Neural progenitor cell (in vitro differentiated cells): ENCODE measurements at regions not wholly inside any gene's neighbourhood (a gene's known extent, or its start where the extent isn't known, plus 50 kb on each side); places are given as distances from the start of the nearest gene placed in this dataset.
A peak's percentile ranks its signal among the peaks of the same experiment; 100 is the strongest.

Source experiments
- DNase-seq: peaks from one replicate; pipeline ENCODE4 v3.0.0-alpha.2; 2016; ENCODE audit warnings: low spot score
- H2AFZ ChIP-seq: fragments of 200-600 bp; sonication (generic); replicated peaks from 2 replicates; pipeline ENCODE4 v1.6.1; 2016; ENCODE audit warnings: antibody characterized with exemption
- H3F3A ChIP-seq: fragments of 200-600 bp; sonication (generic); 2 replicates; pipeline ENCODE4 v1.6.1; 2016; ENCODE audit warnings: antibody characterized with exemption, low read depth
- H3K27ac ChIP-seq: fragments of 200-600 bp; sonication (generic); 2 replicates; pipeline ENCODE4 v1.5.1; 2016; ENCODE audit warnings: mild to moderate bottlenecking
- H3K27me3 ChIP-seq: fragments of 200-600 bp; sonication (generic); 2 replicates; pipeline ENCODE4 v1.6.1; 2016; ENCODE audit warnings: mild to moderate bottlenecking, moderate library complexity
- H3K36me3 ChIP-seq: fragments of 200-600 bp; sonication (generic); 2 replicates; pipeline ENCODE4 v1.5.1; 2016
- H3K4me1 ChIP-seq: fragments of 200-600 bp; sonication (generic); 2 replicates; pipeline ENCODE4 v1.6.1; 2016; ENCODE audit warnings: mixed run types
- H3K4me2 ChIP-seq: fragments of 200-600 bp; sonication (generic); 2 replicates; pipeline ENCODE4 v1.6.1; 2016
- H3K4me3 ChIP-seq: fragments of 200-600 bp; sonication (generic); 2 replicates; pipeline ENCODE4 v1.5.1; 2016
- H3K79me2 ChIP-seq: fragments of 200-600 bp; sonication (generic); 2 replicates; pipeline ENCODE4 v1.6.1; 2016; ENCODE audit warnings: low read depth
- H3K9ac ChIP-seq: fragments of 200-600 bp; sonication (generic); 2 replicates; pipeline ENCODE4 v1.6.1; 2016
- H3K9me3 ChIP-seq: fragments of 200-600 bp; sonication (generic); 2 replicates; pipeline ENCODE4 v1.5.1; 2016; ENCODE audit warnings: low read depth
- H4K20me1 ChIP-seq: fragments of 200-600 bp; sonication (generic); 2 replicates; pipeline ENCODE4 v1.6.1; 2016; ENCODE audit warnings: low read depth
- H3K27ac Mint-ChIP-seq: 3 replicates; pipeline ENCODE4 v1.8.0; 2021; ENCODE audit warnings: mixed read lengths
- H3K27me3 Mint-ChIP-seq: 2 replicates; pipeline ENCODE4 v1.8.0; 2022; ENCODE audit warnings: low read depth, mild to moderate bottlenecking, inconsistent platforms, moderate library complexity, mixed read lengths; ENCODE audit not compliant: insufficient read depth
- H3K36me3 Mint-ChIP-seq: 3 replicates; pipeline ENCODE4 v1.8.0; 2021; ENCODE audit warnings: mixed read lengths
- H3K4me1 Mint-ChIP-seq: 3 replicates; pipeline ENCODE4 v1.8.0; 2021; ENCODE audit warnings: mixed read lengths
- H3K4me3 Mint-ChIP-seq: 3 replicates; pipeline ENCODE4 v1.8.0; 2021; ENCODE audit warnings: mild to moderate bottlenecking, moderate library complexity, mixed read lengths
- H3K9me3 Mint-ChIP-seq: 3 replicates; pipeline ENCODE4 v1.8.0; 2020; ENCODE audit warnings: mixed read lengths
- EZH2 ChIP-seq: fragments of 200-600 bp; sonication (generic); IDR thresholded peaks from 2 replicates; pipeline ENCODE4 v1.6.1; 2017; ENCODE audit warnings: antibody characterized with exemption, mild to moderate bottlenecking, moderate library complexity
- EZH2phosphoT487 ChIP-seq: fragments of 200-600 bp; sonication (generic); IDR thresholded peaks from 2 replicates; pipeline ENCODE4 v1.6.1; 2017; ENCODE audit warnings: antibody characterized with exemption
- TF ChIP-seq, protein P1 (sequence below): fragments of 200-600 bp; sonication (generic); IDR thresholded peaks from 2 replicates; pipeline ENCODE4 v1.5.1; 2017; ENCODE audit warnings: antibody characterized with exemption, mild to moderate bottlenecking

DNA sequence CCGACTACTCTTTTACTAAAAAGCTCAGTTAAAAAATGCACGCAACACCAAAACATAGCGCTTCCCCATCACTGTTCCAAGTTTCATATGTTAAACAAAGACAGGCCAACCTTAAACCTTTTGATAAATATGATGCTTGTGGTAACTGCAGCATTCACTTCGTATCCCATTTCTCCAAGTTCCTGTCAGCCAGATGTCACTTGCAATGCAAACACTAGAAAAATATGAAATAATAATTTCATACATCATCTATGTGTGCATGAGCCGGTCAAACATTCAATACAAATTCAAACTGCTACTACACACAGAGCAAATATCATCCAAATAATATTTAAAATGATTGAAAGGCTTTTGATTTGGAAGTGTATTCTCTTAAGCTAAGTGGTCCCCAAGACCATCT is 636.5 kb downstream of the LMO4 start:
- Histone ChIP-seq H3K36me3 (no peaks in the 10 kb centered on the region), H3K4me1 (no peaks in the 10 kb centered on the region), H3K27me3 (no peaks in the 10 kb centered on the region), H3K9me3 (no peaks in the 10 kb centered on the region), H3K79me2 (no peaks in the 10 kb centered on the region), H2AFZ (no peak overlapping the region), H3K9ac (no peak overlapping the region), H3K4me3 (no peak overlapping the region), H3K4me2 (no peak overlapping the region), H4K20me1 (no peaks in the 10 kb centered on the region), H3F3A (no peaks in the 10 kb centered on the region), H3K27ac (no peak overlapping the region)
- Mint-ChIP-seq H3K4me3 (no peak overlapping the region), H3K9me3 (no peaks in the 10 kb centered on the region), H3K36me3 (no peaks in the 10 kb centered on the region), H3K27me3 (no peaks in the 10 kb centered on the region), H3K27ac (no peak overlapping the region), H3K4me1 (peaks cover 16% of the 10 kb centered on the region)
- TF ChIP-seq, protein P1, sequence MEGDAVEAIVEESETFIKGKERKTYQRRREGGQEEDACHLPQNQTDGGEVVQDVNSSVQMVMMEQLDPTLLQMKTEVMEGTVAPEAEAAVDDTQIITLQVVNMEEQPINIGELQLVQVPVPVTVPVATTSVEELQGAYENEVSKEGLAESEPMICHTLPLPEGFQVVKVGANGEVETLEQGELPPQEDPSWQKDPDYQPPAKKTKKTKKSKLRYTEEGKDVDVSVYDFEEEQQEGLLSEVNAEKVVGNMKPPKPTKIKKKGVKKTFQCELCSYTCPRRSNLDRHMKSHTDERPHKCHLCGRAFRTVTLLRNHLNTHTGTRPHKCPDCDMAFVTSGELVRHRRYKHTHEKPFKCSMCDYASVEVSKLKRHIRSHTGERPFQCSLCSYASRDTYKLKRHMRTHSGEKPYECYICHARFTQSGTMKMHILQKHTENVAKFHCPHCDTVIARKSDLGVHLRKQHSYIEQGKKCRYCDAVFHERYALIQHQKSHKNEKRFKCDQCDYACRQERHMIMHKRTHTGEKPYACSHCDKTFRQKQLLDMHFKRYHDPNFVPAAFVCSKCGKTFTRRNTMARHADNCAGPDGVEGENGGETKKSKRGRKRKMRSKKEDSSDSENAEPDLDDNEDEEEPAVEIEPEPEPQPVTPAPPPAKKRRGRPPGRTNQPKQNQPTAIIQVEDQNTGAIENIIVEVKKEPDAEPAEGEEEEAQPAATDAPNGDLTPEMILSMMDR: no peak
- TF ChIP-seq EZH2: no peak
- TF ChIP-seq EZH2phosphoT487: no peak
- DNase-seq: no peak

DNA sequence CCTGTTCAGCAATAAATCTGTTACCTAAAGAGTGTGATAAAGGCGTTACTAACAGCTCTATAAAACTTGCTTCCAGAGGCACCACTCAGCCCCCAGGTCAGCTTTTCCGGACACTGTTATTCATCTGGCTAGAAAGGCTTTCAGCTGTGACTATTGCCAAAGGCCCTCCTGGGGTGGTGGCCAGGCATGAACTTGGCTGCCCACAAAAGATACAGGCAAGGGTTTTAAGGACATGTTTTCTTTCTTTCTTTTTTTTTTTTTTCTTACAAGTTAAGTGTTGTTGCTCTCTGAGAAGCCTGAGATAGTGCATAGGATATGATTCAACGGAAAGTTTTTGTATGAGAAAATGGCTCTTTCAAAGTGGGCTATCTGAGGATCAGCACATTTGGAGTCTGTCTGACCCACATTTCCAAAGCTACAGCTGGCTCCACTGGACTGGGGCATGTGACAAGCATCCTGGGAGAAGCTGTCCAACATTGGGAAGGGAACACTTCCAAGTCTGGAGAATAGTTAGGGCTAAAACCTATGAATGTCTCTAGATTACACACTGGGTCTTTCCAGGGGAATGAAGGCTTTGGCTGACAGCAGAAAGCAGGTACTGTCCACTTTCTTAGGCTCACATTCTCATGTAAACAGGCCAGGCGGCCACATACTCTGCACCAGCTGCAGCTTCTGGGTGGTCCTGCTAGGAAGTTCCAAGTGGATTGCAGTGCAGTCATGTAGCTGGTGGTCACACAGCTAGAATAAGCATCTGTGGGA is 639.7 kb downstream of the LMO4 start:
- Mint-ChIP-seq H3K4me1 (peaks cover 25% of the 10 kb centered on the region), H3K4me3 (peak overlapping the region; percentile 17), H3K27ac (peak overlapping the region; percentile 32), H3K36me3 (no peaks in the 10 kb centered on the region), H3K9me3 (no peaks in the 10 kb centered on the region), H3K27me3 (no peaks in the 10 kb centered on the region)
- peak; percentile 58 for DNase-seq
- no peak for TF ChIP-seq EZH2
- TF ChIP-seq, protein P1: no peak
- no peak for TF ChIP-seq EZH2phosphoT487
- H4K20me1 ChIP-seq: no peaks in the 10 kb centered on the region
- no peaks in the 10 kb centered on the region for H3K9me3 ChIP-seq
- no peak overlapping the region for H2AFZ ChIP-seq
- H3K79me2 ChIP-seq: no peaks in the 10 kb centered on the region
- H3K4me1 ChIP-seq: peaks cover 12% of the 10 kb centered on the region
- H3F3A ChIP-seq: no peaks in the 10 kb centered on the region
- no peaks in the 10 kb centered on the region for H3K36me3 ChIP-seq
- no peak overlapping the region for H3K4me3 ChIP-seq
- H3K27ac ChIP-seq: no peak overlapping the region
- H3K27me3 ChIP-seq: no peaks in the 10 kb centered on the region
- H3K4me2 ChIP-seq: no peak overlapping the region
- H3K9ac ChIP-seq: no peak overlapping the region

GRCh38 chr1:87969040-87969439 is 640.4 kb downstream of the LMO4 start:
- no peak overlapping the region for H3K4me3 Mint-ChIP-seq
- H3K4me3 ChIP-seq: no peak overlapping the region
- H3K36me3 ChIP-seq: no peaks in the 10 kb centered on the region
- H3K4me1 Mint-ChIP-seq: peaks cover 25% of the 10 kb centered on the region
- no peaks in the 10 kb centered on the region for H3K79me2 ChIP-seq
- TF ChIP-seq EZH2 (no peak), EZH2phosphoT487 (no peak)
- TF ChIP-seq, protein P1: no peak
- DNase-seq: no peak
- no peaks in the 10 kb centered on the region for H3K27me3 Mint-ChIP-seq
- H3K9ac ChIP-seq: no peak overlapping the region
- peaks cover 16% of the 10 kb centered on the region for H3K4me1 ChIP-seq
- no peaks in the 10 kb centered on the region for H3K27me3 ChIP-seq
- H2AFZ ChIP-seq: no peak overlapping the region
- no peaks in the 10 kb centered on the region for H3K9me3 Mint-ChIP-seq
- no peak overlapping the region for H3K27ac Mint-ChIP-seq
- H4K20me1 ChIP-seq: no peaks in the 10 kb centered on the region
- no peak overlapping the region for H3K4me2 ChIP-seq
- no peaks in the 10 kb centered on the region for H3K36me3 Mint-ChIP-seq
- no peaks in the 10 kb centered on the region for H3F3A ChIP-seq
- no peak overlapping the region for H3K27ac ChIP-seq
- no peaks in the 10 kb centered on the region for H3K9me3 ChIP-seq
